HT1080 (cell line): ENCODE measurements at regions not wholly inside any gene's neighbourhood (a gene's known extent, or its start where the extent isn't known, plus 50 kb on each side); places are given as distances from the start of the nearest gene placed in this dataset.
"Not testable (repeated sequence)": the region's sequence is repeated elsewhere in the genome, so short reads cannot be mapped to it uniquely, and the experiment has no call there.

Experiments used
- DNase-seq: peaks from one replicate; pipeline ENCODE4 v3.0.0-alpha.2; 2015; ENCODE audit warnings: low read depth

DNA sequence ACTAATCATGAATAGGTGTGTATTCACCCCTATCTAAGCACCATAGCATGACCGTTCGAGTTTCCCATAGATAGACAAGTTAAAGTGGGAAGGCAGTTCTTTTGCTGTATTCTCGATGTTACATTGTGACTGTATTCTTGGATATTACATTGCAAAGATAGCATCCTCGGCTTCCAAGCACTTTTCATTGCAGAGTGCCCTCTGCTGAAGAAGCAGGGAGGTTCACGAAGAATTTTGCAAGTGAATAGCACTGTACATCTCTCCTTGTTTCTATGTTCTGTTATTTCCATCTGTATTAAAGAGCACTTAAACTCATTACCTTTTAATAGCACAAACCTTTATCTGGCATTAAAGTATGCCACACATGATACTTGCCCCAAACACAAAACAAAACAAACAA lies 426.7 kb upstream of the ARX start:
- DNase-seq = no peak

- DNase-seq = no peak
These were observed 417.5 kb upstream of the ARX start for GRCh38 chrX:25433307-25433706.

DNA sequence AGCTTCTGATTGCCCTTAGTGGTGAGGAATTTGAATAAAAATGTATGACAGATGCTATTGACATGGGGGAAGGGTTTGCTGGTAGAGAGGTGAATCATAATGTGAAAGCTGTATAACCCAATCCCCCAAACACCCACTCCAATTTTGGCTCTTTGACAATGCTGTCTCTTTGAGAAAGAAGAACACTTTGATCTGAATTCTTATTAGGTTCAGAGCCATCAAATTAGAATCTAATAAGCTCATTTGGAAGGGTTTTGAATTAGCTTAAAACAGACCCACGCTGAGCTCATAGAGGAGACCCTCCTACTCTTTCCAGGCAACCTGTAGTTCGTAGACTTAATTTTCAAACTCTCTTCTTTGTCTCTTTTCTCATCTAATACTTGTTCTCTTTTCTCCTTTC lies 416.6 kb upstream of the ARX start:
- DNase-seq = no peak

- DNase-seq = peak; percentile 4
These were observed 412.2 kb upstream of the ARX start for GRCh38 chrX:25427873-25428555.

DNA sequence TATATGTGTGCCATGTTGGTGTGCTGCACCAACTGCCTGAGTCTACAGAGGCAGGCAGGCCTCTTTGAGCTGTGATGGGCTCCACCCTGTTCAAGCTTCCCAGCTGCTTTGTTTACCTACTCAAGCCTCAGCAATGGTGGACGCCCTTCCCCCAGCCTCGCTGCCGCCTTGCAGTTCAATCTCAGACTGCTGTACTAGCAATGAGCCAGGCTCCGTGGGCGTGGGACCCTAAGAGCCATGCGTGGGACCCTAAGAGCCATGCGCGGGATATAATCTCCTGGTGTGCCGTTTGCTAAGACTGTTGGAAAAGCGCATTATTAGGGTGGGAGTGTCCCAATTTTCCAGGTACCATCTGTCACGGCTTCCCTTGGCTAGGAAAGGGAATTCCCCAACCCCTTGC lies 388.4 kb upstream of the ARX start:
- DNase-seq = not testable (repeated sequence)

- no peak for DNase-seq
These were observed 373.5 kb upstream of the ARX start for GRCh38 chrX:25389266-25389665.

GRCh38 chrX:25383196-25383595 lies 367.4 kb upstream of the ARX start:
- DNase-seq = no peak

- no peak for DNase-seq
These were observed 340.7 kb upstream of the ARX start for GRCh38 chrX:25356456-25356855.

- no peak for DNase-seq
These were observed 328.6 kb upstream of the ARX start for GRCh38 chrX:25344161-25344936.

DNA sequence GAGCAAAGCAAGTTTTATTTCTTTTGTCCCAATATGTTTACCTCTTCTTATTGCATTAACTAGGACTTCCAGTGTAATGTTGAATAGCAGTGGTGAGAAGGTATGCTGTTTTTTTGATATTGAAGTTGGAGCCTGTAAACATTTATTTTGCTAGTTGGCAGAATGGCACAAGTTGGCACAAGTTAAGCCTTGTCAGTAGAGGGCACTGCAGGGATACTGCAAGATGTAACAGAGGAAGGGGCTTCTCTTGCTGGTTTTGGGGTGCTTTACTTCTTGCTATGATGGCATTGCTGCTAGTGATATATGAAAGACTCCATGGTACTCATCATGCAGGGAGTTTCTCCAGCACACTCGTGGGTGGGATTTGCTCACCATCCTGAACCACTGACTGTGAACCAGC lies 327.3 kb upstream of the ARX start:
- DNase-seq = no peak

- peak; percentile 14 for DNase-seq
These were observed 322.1 kb upstream of the ARX start for GRCh38 chrX:25337841-25338240.

DNA sequence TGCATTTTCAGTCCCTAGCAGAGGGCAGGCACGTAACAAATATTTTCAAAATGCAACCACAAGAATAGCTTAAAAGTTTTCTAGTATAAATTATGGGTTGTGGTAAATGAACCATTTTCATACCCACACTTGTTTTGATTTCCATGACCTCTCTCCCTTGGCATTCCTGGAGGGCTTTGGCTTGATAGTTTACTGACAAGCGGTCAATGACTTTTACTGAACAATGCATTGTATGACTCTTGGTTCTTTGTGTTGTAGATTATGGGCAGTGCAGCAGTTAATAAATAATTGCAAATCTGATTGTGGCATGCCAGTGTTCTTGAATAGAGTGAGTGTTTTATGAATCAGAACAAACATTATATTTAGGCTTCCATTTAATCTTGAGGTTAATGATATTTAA lies 285.2 kb upstream of the ARX start:
- DNase-seq = no peak

- no peak for DNase-seq
These were observed 281.1 kb upstream of the ARX start for GRCh38 chrX:25296850-25297249.

DNA sequence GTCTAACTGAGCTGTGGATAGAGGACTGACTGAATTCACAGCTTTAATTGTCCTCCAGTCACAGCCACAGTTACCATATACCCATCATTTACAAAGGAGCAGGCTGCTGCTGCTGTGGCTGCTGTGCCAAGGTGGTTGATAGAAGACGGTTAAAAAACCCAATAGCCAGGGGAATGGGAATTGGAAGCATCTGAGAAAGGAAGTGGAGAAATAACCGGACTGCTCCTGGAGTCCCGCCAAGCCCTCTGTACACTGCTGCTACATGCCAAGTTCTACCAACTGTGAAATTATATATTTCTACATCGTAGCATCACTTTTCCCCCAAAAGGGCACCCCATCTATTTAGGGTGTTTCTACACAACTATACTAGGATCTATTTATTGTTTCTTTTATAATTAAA lies 279.7 kb upstream of the ARX start:
- DNase-seq = no peak

DNA sequence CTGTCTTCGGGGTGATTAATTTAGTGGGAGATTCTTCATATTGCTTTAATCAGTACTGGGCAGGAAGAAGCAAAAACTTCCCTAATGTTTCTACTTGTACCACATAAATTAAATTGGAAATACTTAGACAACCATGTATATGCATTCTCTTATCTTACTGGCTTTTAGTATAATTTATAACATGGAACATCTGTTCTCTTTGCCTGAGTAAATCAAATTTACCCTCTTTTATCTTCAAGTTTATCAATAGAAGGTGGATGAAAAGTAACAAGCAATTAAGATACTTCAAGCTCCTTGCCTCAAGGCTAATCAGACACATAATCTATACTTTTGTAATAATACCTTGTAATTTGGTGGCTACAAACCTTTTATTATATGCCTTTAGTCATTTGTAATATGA lies 274.4 kb upstream of the ARX start:
- no peak for DNase-seq

- no peak for DNase-seq
These were observed 272.9 kb upstream of the ARX start for GRCh38 chrX:25288676-25289075.

GRCh38 chrX:25287521-25287920 lies 271.8 kb upstream of the ARX start:
- no peak for DNase-seq

- DNase-seq = no peak
These were observed 269.8 kb upstream of the ARX start for GRCh38 chrX:25285598-25285997.

DNA sequence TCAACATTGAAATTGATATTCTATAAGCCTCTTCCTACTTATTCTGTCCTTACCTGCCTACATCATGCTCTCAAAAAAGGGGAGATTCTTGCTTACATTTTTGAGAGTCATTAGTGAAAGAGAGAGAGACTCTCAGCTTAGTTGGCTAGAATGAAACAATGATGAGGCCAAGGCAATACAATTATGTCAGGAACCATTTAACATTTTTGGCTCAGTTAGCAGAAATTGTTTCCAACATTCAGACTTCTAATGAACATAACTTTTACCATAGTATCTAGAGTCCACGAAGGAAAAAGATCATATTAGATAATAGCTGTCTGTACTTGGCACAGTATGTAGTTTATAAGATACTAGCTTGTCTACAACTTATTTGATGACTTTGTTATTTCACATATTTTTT lies 263.7 kb upstream of the ARX start:
- DNase-seq = no peak

DNA sequence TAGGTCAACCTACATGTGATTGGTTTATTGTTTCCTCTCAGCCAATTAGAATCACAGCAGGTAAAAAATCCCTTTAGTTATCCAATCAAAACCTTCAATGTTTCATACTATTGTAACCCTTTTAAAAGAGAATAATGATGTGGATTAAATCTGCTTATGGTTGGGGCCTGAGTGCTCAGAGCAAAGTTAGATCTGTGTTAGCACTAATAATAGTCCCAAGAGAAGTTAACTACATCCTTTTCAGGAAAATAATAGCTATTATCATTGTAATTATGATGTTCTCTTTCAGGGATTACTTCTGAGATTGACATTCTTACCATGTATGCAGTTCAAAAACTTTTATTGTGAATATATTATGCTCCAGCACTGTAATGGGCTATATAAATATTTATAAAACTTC lies 262.6 kb upstream of the ARX start:
- DNase-seq = no peak

- DNase-seq = no peak
These were observed 261.8 kb upstream of the ARX start for GRCh38 chrX:25277574-25277973.

GRCh38 chrX:25275159-25275558 lies 259.4 kb upstream of the ARX start:
- DNase-seq = no peak

DNA sequence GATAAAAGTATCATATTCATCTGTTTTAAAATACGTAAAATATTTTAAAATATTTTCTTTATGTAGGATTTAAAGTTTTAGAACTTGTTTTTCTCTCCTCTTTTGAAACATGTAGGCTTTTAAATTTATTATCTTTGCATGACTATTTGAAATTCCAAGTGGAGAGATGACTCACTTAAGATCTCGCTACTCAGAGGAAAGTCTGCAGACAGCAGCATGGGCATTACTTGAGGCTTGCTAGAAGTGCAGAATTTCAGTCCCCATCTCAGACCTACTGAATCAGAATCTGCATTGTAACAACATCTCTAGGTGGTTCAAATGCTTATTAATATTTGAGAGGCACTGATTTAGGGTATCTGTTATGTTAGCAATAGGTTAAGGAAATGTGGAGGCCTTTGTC lies 225.7 kb upstream of the ARX start:
- DNase-seq = no peak
